B cell (primary cell): ENCODE measurements at regions not wholly inside any gene's neighbourhood (a gene's known extent, or its start where the extent isn't known, plus 50 kb on each side); places are given as distances from the start of the nearest gene placed in this dataset.

ENCODE experiments used
- ATAC-seq: fragments of 200-7000 bp; cut with Tn5 transposase; one replicate; pipeline ENCODE4 v1.10.0; 2021; ENCODE audit warnings: low read depth, mild to moderate bottlenecking, moderate number of reproducible peaks, moderate library complexity
- CTCF ChIA-PET: fragments of 350-600 bp; sonication (Branson Sonifier 250); formaldehyde crosslinking; loops from one replicate; lab custom pipeline; 2021; ENCODE audit warnings: antibody characterized with exemption, inconsistent platforms; lab: Charles Lee
- POLR2A ChIA-PET: fragments of 350-600 bp; sonication (Branson Sonifier 250); formaldehyde crosslinking; loops from one replicate; lab custom pipeline; 2021; ENCODE audit warnings: antibody characterized with exemption; lab: Charles Lee
- DNase-seq: peaks from one replicate; pipeline ENCODE4 v3.0.0; 2013
- H2AFZ ChIP-seq: 2 replicates; pipeline ENCODE4 v1.6.1; 2012; ENCODE audit warnings: mild to moderate bottlenecking, low read depth, low read length; ENCODE audit not compliant: insufficient read depth, poor library complexity, severe bottlenecking
- H3K27ac ChIP-seq, 2 donors: 1 replicate in 1 of 2; 2 replicates in 1 of 2; pipeline ENCODE4 v1.5.1; 2012 to 2013; ENCODE audit warnings: low read length in 2 of 2, mild to moderate bottlenecking in 2 of 2, moderate library complexity in 1 of 2
- H3K27me3 ChIP-seq, 4 experiments: fragments of 200-600 bp in 1 of 4; sonication (generic) in 1 of 4; replicated peaks in 1 of 4; 1 replicate in 2 of 4; 2 replicates in 2 of 4; pipeline versions ENCODE4 v1.6.1 to v1.7.0; 2013 to 2016; ENCODE audit warnings: low read length in 3 of 4, mild to moderate bottlenecking in 2 of 4, mixed read lengths in 1 of 4, moderate library complexity in 1 of 4; ENCODE audit not compliant: insufficient read depth in 4 of 4, control insufficient read depth in 3 of 4; ENCODE audit errors: control extremely low read depth in 1 of 4
- H3K36me3 ChIP-seq, 2 experiments: replicated peaks in 1 of 2; 1 replicate in 1 of 2; 2 replicates in 1 of 2; pipeline versions ENCODE4 v1.6.1 to v1.7.1; 2013; ENCODE audit warnings: low read length in 1 of 2; ENCODE audit not compliant: insufficient read depth in 2 of 2, control insufficient read depth in 1 of 2; ENCODE audit errors: control extremely low read depth in 1 of 2, extremely low read depth in 1 of 2
- H3K4me1 ChIP-seq, 2 donors: fragments of 200-600 bp in 1 of 2; sonication (generic) in 1 of 2; 1 replicate in 1 of 2; 2 replicates in 1 of 2; pipeline versions ENCODE4 v1.5.1 to v1.6.1; 2013 to 2017; ENCODE audit warnings: low read length in 2 of 2; ENCODE audit not compliant: control insufficient read depth in 2 of 2, insufficient read depth in 2 of 2
- H3K4me2 ChIP-seq: replicated peaks from 2 replicates; pipeline ENCODE3; 2012; ENCODE audit warnings: mild to moderate bottlenecking, low read depth, low read length; ENCODE audit not compliant: poor library complexity, severe bottlenecking
- H3K4me3 ChIP-seq, 5 experiments: fragments of 200-600 bp in 1 of 5; sonication (generic) in 1 of 5; 1 replicate in 3 of 5; 2 replicates in 2 of 5; pipeline versions ENCODE4 v1.5.1 to v1.7.0; 2011 to 2016; ENCODE audit warnings: low read length in 4 of 5, mild to moderate bottlenecking in 4 of 5, low read depth in 2 of 5, control low read depth in 1 of 5, moderate library complexity in 1 of 5; ENCODE audit not compliant: insufficient read depth in 1 of 5; ENCODE audit errors: control extremely low read depth in 1 of 5, extremely low read depth in 1 of 5
- H3K79me2 ChIP-seq: fragments of 200-600 bp; sonication (generic); one replicate; pipeline ENCODE4 v1.6.0; 2016; ENCODE audit warnings: low read length; ENCODE audit not compliant: control insufficient read depth, insufficient read depth
- H3K9ac ChIP-seq: fragments of 200-600 bp; sonication (generic); 2 replicates; pipeline ENCODE4 v1.6.1; 2017; ENCODE audit warnings: mild to moderate bottlenecking, low read length, moderate library complexity
- H3K9me3 ChIP-seq, 3 donors: one replicate each; pipeline versions ENCODE4 v1.6.1 to v1.7.1; 2013; ENCODE audit warnings: low read length in 2 of 3; ENCODE audit not compliant: control insufficient read depth in 2 of 3, insufficient read depth in 1 of 3; ENCODE audit errors: control extremely low read depth in 1 of 3
- H4K20me1 ChIP-seq: 2 replicates; pipeline ENCODE4 v1.6.0; 2012; ENCODE audit warnings: mild to moderate bottlenecking, low read length; ENCODE audit not compliant: insufficient read depth, control insufficient read depth, poor library complexity, severe bottlenecking
- H3K27ac Mint-ChIP-seq: one replicate; pipeline ENCODE4 v1.8.0; 2021; ENCODE audit warnings: mixed read lengths
- H3K27me3 Mint-ChIP-seq: one replicate; pipeline ENCODE4 v1.8.0; 2021; ENCODE audit warnings: mixed read lengths
- H3K4me1 Mint-ChIP-seq: one replicate; pipeline ENCODE4 v1.8.0; 2021; ENCODE audit warnings: mixed read lengths
- H3K4me3 Mint-ChIP-seq: one replicate; pipeline ENCODE4 v1.8.0; 2021; ENCODE audit warnings: mixed read lengths
- H3K9me3 Mint-ChIP-seq: one replicate; pipeline ENCODE4 v1.8.0; 2022; ENCODE audit warnings: mixed read lengths; ENCODE audit not compliant: insufficient read depth
- EZH2 ChIP-seq: IDR thresholded peaks from 2 replicates; pipeline ENCODE4 v1.6.1; 2012; ENCODE audit warnings: borderline replicate concordance, low read depth, mild to moderate bottlenecking, moderate library complexity, low read length; ENCODE audit not compliant: insufficient read depth, poor library complexity, severe bottlenecking
- WGBS: methylation state at CpG from one replicate; pipeline ENCODE4 v1.1.5; 2013; ENCODE audit warnings: missing lambda C conversion rate; ENCODE audit not compliant: insufficient coverage; 5-methylcytosine and 5-hydroxymethylcytosine counted together
- intact Hi-C: fragments of 100-400 bp; cut with micrococcal nuclease; formaldehyde crosslinking; loops from one replicate; pipeline ENCODE4 v1.10.0; 2022
- TF ChIP-seq, protein P1 (sequence below): fragments of 200-600 bp; IDR thresholded peaks from one replicate; pipeline ENCODE4 v1.8.0; 2022; ENCODE audit warnings: antibody characterized with exemption, mild to moderate bottlenecking

DNA sequence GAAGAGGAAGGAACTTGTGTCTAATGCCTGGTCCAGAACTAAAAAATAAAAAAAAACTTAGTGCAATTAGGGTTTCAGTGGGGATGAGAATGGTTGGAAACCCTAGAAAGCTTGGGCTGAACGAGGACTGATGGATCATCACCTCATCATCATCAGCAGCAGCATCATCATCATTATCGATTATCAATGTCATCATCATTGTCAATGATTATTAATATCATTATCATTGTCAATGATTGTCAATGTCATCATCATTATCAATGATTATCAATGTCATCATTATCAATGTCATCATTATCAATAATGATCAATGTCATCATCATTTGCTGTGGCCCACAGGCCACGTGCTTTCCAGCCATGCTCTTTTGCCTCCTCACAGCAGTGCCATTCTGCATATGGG lies 952.0 kb upstream of the ZNF722 start:
- Histone ChIP-seq H3K27ac (no peak overlapping the region), H3K4me2 (no peak overlapping the region), H3K4me3 (no peak overlapping the region), H3K4me1 (no peaks in the 10 kb centered on the region), H2AFZ (no peak overlapping the region), H3K9ac (no peak overlapping the region), H3K36me3 (no peaks in the 10 kb centered on the region), H4K20me1 (no peaks in the 10 kb centered on the region), H3K9me3 (peaks cover 0 to 57% (median 3%) of the 10 kb centered on the region in 3 donors), H3K79me2 (no peaks in the 10 kb centered on the region), H3K27me3 (no peaks in the 10 kb centered on the region)
- POLR2A ChIA-PET, result no interaction called here
- ATAC-seq (no peak), DNase-seq (no peak)
- no peak overlapping the region for H3K27ac Mint-ChIP-seq
- WGBS, result 83% methylated on average over 1 of the region's 3 CpGs
- H3K27me3 Mint-ChIP-seq, result no peaks in the 10 kb centered on the region
- intact Hi-C loops, result no loop called here
- no peak overlapping the region for H3K4me3 Mint-ChIP-seq
- peaks cover 6% of the 10 kb centered on the region for H3K9me3 Mint-ChIP-seq
- H3K4me1 Mint-ChIP-seq, result no peaks in the 10 kb centered on the region
- TF ChIP-seq EZH2, result no peak
- TF ChIP-seq, protein P1, sequence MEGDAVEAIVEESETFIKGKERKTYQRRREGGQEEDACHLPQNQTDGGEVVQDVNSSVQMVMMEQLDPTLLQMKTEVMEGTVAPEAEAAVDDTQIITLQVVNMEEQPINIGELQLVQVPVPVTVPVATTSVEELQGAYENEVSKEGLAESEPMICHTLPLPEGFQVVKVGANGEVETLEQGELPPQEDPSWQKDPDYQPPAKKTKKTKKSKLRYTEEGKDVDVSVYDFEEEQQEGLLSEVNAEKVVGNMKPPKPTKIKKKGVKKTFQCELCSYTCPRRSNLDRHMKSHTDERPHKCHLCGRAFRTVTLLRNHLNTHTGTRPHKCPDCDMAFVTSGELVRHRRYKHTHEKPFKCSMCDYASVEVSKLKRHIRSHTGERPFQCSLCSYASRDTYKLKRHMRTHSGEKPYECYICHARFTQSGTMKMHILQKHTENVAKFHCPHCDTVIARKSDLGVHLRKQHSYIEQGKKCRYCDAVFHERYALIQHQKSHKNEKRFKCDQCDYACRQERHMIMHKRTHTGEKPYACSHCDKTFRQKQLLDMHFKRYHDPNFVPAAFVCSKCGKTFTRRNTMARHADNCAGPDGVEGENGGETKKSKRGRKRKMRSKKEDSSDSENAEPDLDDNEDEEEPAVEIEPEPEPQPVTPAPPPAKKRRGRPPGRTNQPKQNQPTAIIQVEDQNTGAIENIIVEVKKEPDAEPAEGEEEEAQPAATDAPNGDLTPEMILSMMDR, result no peak
- CTCF ChIA-PET, result no interaction called here

DNA sequence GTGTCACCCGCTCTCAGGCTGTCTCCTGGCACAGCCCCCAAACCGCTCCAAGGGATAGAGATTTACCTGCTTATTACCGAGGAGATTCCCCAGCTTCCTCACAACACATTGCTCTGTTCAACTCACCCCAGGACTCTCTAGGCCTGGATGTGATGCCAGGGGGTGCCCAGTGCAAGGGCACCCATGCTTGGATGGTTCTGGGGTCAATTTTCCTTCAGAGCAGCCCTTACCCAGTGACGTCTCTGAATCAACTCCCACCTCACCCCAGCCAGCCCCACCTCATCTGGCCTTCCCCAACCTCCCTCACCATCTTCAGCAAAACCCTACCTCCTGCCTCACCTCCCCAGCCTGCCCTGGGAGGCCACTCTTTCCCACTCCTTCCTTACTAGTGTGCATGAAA lies 951.6 kb upstream of the ZNF722 start:
- Mint-ChIP-seq H3K27ac (no peak overlapping the region), H3K9me3 (peaks cover 6% of the 10 kb centered on the region), H3K27me3 (no peaks in the 10 kb centered on the region), H3K4me1 (no peaks in the 10 kb centered on the region), H3K4me3 (no peak overlapping the region)
- Histone ChIP-seq H3K4me3 (no peak overlapping the region), H3K4me2 (no peak overlapping the region), H3K79me2 (no peaks in the 10 kb centered on the region), H3K27me3 (no peaks in the 10 kb centered on the region), H3K27ac (no peak overlapping the region), H3K36me3 (no peaks in the 10 kb centered on the region), H4K20me1 (no peaks in the 10 kb centered on the region), H3K9me3 (peaks cover 0 to 58% (median 3%) of the 10 kb centered on the region in 3 donors), H3K9ac (no peak overlapping the region), H3K4me1 (no peaks in the 10 kb centered on the region), H2AFZ (no peak overlapping the region)
- ATAC-seq (no peak), DNase-seq (no peak)
- CTCF ChIA-PET, result no interaction called here
- intact Hi-C loops, result no loop called here
- 100% methylated on average over 2 of the region's 4 CpGs for WGBS
- POLR2A ChIA-PET, result no interaction called here
- TF ChIP-seq, protein P1, result no peak
- TF ChIP-seq EZH2, result no peak
